ENCODE measurements at regions not wholly inside any gene's neighbourhood (a gene's known extent, or its start where the extent isn't known, plus 50 kb on each side); places are given as distances from the start of the nearest gene placed in this dataset.

DNA sequence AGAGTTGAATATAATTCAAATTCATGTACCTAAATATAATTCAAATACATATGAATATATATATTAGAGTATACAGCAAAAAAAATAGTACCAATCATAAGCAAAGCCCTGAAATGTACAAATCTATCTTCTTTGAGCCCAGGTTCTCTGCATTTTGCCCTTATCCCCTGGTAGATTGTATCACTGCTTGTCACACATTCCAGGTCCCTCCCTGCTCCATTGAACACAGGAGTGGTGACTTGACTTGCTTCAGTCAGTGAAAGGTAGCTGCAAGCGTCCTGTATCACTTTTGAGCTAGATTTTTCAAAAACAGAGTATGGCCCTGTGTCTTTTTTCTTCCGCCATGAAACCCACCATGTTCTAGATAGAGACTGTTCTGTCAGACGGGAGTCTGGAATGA, 369.4 kb downstream of the LIG4 start:
- intact Hi-C loops (cut with DNase I; ENCODE audit: low total_unique reads), result no loop called here

DNA sequence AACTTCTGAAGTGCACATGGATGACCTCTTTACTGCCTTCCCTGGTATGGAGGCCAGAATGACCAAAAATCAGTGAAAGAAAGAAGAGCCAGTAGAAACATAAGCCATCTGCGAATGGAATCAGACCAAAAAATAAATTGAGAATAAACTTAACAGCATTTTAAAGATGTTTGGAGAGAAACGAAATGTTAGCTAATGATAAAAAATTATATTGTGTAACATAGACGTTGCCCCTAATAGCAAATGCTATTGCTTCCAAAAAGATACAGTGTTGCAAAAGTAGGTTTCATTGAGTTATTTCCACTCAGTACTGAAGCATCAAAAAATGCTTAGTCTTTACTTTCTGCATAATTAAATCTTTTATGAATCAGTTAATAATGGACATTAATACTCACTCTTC, 371.7 kb downstream of the LIG4 start:
- TF ChIP-seq CTCF (IDR thresholded peaks at IDR 0.05), result no peak
- TF ChIP-seq POLR2A (IDR thresholded peaks at IDR 0.05), result no peak
- H3K9me3 ChIP-seq, result no peaks in the 10 kb centered on the region
- H3K4me1 ChIP-seq, result no peaks in the 10 kb centered on the region
- intact Hi-C loops (cut with DNase I; ENCODE audit: low total_unique reads), result no loop called here
- no peaks in the 10 kb centered on the region for H3K36me3 ChIP-seq
- H3K4me3 ChIP-seq, result no peak overlapping the region
- H3K27me3 ChIP-seq, result peaks cover 0 to 3% of the 10 kb centered on the region in 2 donors
- H3K27ac ChIP-seq, result no peak overlapping the region
- no peak for DNase-seq

More for the DNA sequence above, 369.4 kb downstream of the LIG4 start:
- H3K4me3 ChIP-seq, result no peak overlapping the region
- no peaks in the 10 kb centered on the region for H3K36me3 ChIP-seq
- H3K9me3 ChIP-seq, result no peaks in the 10 kb centered on the region
- DNase-seq, result no peak
- no peak overlapping the region for H3K27ac ChIP-seq
- H3K27me3 ChIP-seq, result peaks cover 0 to 3% of the 10 kb centered on the region in 2 donors
- TF ChIP-seq CTCF (IDR thresholded peaks at IDR 0.05) (no peak), POLR2A (IDR thresholded peaks at IDR 0.05) (no peak)
- no peaks in the 10 kb centered on the region for H3K4me1 ChIP-seq

- no peak for DNase-seq
- intact Hi-C loops (cut with DNase I; ENCODE audit: low total_unique reads), result no loop called here
- no peak overlapping the region for H3K27ac ChIP-seq
- no peak for TF ChIP-seq CTCF (IDR thresholded peaks at IDR 0.05)
- TF ChIP-seq POLR2A (IDR thresholded peaks at IDR 0.05), result no peak
- H3K9me3 ChIP-seq, result no peaks in the 10 kb centered on the region
- H3K27me3 ChIP-seq, result peaks cover 0 to 3% of the 10 kb centered on the region in 2 donors
- no peak overlapping the region for H3K4me3 ChIP-seq
- H3K36me3 ChIP-seq, result no peaks in the 10 kb centered on the region
- H3K4me1 ChIP-seq, result no peaks in the 10 kb centered on the region
Measured at GRCh38 chr13:107843281-107843680, 372.1 kb downstream of the LIG4 start.

GRCh38 chr13:107842562-107843180, 372.7 kb downstream of the LIG4 start:
- intact Hi-C loops (cut with DNase I; ENCODE audit: low total_unique reads), result no loop called here
- no peaks in the 10 kb centered on the region for H3K27me3 ChIP-seq
- no peak for TF ChIP-seq POLR2A (IDR thresholded peaks at IDR 0.05)
- TF ChIP-seq CTCF (IDR thresholded peaks at IDR 0.05), result no peak
- H3K9me3 ChIP-seq, result no peaks in the 10 kb centered on the region
- no peaks in the 10 kb centered on the region for H3K36me3 ChIP-seq
- H3K27ac ChIP-seq, result no peak overlapping the region
- DNase-seq, result no peak
- no peak overlapping the region for H3K4me3 ChIP-seq
- no peaks in the 10 kb centered on the region for H3K4me1 ChIP-seq

- DNase-seq, result no peak
- H3K36me3 ChIP-seq, result no peaks in the 10 kb centered on the region
- H3K27me3 ChIP-seq, result peaks cover 0 to 3% of the 10 kb centered on the region in 2 donors
- TF ChIP-seq POLR2A (IDR thresholded peaks at IDR 0.05), result no peak
- no peak for TF ChIP-seq CTCF (IDR thresholded peaks at IDR 0.05)
- intact Hi-C loops (cut with DNase I; ENCODE audit: low total_unique reads), result no loop called here
- no peaks in the 10 kb centered on the region for H3K4me1 ChIP-seq
- H3K9me3 ChIP-seq, result no peaks in the 10 kb centered on the region
- no peak overlapping the region for H3K4me3 ChIP-seq
- no peak overlapping the region for H3K27ac ChIP-seq
Measured at GRCh38 chr13:107838588-107839161, 376.7 kb downstream of the LIG4 start.
